SU-DHL-6 (cell line): ENCODE measurements at regions not wholly inside any gene's neighbourhood (a gene's known extent, or its start where the extent isn't known, plus 50 kb on each side); places are given as distances from the start of the nearest gene placed in this dataset.

Experiments used
- CTCF ChIP-seq: fragments of 200-600 bp; sonication (generic); IDR thresholded peaks from one replicate; pipeline ENCODE4 v1.5.1; 2017; ENCODE audit warnings: antibody characterized with exemption, mild to moderate bottlenecking, low read length, moderate library complexity; ENCODE audit not compliant: insufficient read depth, poor library complexity, severe bottlenecking
- EZH2phosphoT487 ChIP-seq: fragments of 200-600 bp; sonication (generic), shearing (Covaris generic); conservative IDR thresholded peaks from 2 replicates; pipeline ENCODE4 v1.6.1; 2018; ENCODE audit warnings: mild to moderate bottlenecking, antibody characterized with exemption, low read length, moderate library complexity, mixed read lengths

GRCh38 chr6:145506136-145506535, 229.2 kb downstream of the EPM2A start:
- no peak for TF ChIP-seq CTCF
- TF ChIP-seq EZH2phosphoT487: no peak
